NCI-H1436 (cell line): ENCODE measurements at regions not wholly inside any gene's neighbourhood (a gene's known extent, or its start where the extent isn't known, plus 50 kb on each side); places are given as distances from the start of the nearest gene placed in this dataset.
"Not testable (repeated sequence)": the region's sequence is repeated elsewhere in the genome, so short reads cannot be mapped to it uniquely, and the experiment has no call there.

Source experiments
- DNase-seq: peaks from one replicate; lab custom pipeline; 2025; lab: John Stamatoyannopoulos, UW

DNA sequence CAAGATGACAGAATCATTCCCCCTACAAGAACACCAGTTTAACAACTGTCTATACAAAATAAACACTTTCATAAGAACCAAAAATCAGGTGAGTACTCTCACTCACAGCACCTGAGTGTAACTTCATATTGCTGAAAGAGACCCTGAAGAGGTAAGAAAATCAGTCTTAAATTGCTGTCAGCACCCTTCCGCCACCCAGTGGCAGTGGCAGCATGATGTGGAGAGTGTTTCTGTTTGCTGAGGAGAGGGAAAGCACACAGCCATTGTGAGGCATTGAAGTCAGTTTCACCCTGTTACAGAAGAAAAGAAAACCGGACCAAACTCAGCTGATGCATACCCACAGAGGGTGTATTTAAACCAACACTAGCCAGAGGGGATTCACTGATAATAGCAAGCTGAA, 1240.8 kb upstream of the CRIM1 start:
- no peak for DNase-seq

DNA sequence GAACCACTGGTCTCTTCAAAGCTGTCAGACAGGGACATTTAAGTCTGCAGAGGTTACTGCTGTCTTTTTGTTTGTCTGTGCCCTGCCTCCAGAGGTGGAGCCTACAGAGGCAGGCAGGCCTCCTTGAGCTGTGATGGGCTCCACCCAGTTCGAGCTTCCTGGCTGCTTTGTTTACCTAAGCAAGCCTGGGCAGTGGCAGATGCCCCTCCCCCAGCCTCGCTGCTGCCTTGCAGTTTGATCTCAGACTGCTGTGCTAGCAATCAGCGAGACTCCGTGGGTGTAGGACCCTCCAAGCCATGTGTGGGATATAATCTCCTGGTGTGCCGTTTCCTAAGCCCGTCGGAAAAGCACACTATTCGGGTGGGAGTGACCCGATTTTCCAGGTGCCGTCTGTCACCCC, 1243.2 kb upstream of the CRIM1 start:
- DNase-seq, result not testable (repeated sequence)

DNA sequence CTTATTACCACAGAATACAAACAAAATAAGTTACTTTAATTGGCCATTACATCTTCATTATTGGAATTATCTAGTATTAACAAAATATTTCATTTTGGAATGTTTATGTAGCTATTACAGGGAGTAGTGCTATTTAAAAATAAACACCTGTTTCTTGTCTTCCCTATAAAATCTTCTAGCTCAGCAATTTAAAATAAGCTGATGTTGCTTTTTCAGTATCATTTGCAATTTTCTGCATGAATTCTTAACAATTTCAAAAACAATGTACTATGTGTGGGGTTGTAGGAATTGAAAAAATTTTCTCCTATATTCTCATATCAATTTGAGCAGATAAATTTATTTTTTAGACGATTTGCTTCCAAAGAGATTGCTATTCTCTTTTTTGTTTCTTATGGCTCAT, 1251.3 kb upstream of the CRIM1 start:
- DNase-seq, result no peak

DNA sequence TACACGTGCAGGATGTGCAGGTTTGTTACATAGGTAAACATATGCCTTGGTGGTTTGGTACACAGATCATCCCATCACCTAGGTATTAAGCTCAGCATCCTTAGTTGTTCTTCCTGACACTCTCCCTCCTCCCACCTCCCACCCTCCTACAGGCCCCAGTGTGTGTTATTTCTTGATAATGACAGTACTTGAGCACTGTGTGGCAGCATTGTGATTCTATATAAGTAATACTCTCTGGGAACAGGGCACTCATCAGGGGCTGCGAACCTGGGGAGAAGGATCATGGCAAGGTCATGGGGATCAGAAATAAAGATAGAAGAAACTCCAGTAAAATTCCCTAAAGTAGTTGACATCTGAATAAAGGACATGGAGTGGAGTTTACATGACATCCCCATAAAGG, 1256.2 kb upstream of the CRIM1 start:
- no peak for DNase-seq

DNA sequence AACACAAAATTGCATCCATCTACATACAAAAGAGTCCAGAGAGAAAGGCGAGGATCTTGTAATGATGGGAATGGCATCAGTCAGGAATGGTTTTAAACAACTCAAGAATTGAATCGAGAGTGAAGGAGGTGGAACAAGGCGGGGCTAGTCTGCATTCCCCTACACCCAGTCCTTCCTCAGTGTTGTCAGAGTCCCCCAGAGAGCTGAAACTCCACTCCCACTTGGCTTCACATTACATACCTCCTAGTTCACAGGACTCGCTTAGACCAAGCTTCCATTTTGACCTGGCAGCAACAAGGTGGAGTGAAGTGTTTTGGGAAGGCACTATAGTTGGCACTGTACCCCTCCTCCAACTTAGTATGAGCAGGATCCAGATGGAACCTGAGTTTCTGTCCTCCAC, 1273.5 kb upstream of the CRIM1 start:
- no peak for DNase-seq

DNA sequence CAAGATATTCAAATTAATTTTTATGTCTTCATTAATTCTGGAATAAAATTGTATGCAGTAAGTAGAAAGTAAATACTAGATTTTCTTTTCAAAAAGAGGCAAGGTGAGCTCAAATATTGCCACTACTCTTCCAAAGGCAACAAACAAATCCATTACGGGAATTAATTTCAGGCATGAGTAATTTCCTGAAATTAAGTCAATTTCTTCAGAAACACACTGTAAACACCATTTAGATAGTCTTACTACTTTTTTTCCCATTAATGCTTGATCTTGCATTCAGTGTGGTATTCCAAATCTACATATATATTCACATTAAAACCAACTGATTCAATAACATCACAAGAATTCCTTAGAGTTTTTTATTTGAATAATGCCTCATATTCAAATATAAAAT, 1274.0 kb upstream of the CRIM1 start:
- no peak for DNase-seq

DNA sequence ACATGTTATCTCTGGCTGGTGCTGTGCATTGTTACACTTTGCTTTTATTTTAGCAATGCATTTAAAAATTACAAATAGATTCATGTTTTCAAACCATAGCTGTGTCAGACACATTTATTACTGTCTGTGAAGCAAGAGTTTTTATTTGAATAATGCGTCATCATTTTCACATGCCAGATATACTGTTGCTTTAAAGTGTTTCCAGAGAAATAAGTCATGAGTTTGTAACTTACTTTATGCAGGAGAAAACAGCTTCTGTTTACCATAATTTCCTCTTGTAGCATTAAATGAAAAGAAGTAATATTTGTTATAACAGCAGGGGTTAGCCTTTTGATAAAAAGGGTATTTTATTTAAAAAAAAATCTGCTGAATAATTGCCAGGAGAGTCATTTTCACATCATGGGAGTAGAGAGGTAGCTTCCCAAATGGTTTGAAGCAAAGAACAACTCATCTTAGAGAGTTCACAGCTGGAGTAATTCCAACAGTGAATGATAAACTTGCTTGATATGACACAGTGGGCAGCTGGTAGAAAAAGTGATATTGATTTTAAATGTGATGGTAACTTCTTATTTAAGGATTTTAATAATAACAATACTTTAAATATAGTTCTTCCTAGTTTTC, 1274.5 kb upstream of the CRIM1 start:
- DNase-seq, result no peak

DNA sequence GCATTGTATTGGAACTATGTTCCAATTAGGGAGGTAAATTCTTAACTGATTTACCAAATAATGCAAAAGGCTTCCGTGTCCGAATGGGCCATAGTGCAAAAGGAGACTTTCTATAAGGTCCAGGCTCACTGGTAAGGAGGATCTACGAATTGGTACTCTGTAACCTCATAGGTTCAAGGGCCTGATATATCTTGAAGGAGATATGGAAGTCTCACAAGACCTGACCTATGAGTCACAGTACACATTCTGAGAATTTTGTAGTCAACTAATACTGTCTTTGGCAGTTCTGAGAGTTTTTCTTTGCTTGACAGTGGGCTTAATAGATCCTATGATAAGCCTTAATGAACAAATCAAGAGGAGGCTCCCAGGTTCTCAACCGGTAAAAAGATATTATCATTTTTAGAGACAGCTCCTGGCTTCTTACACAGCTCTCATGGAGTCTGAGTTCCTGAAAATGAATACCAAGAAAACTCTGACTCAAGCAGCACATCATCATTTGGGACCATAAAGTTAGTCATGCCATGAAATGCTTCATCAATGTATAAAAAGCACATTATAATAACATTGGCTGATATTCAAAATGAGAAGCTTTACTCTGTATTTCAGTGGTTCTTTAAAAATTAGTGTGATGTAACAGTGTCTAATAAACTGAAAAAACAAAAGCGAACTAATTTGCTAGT, 1275.2 kb upstream of the CRIM1 start:
- no peak for DNase-seq

DNA sequence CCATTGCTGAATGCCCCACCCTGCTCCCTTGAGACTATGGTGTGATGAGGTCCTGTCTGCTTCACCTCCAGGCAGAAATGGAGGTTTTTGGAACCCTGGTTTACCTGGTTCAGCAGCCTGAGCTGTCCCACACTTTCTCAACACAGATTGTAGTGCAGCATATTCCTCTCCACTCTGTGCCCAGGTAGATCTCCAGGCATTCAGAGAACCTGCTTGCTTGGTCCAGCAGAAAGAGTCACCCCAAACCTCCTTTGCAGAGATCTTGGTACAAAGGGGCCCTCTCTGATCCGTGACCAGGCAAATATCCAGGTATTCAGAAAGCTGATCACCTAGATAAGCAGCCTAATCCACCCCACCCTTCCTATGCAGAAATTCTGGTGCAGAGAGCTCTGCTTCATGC, 1288.2 kb upstream of the CRIM1 start:
- no peak for DNase-seq

DNA sequence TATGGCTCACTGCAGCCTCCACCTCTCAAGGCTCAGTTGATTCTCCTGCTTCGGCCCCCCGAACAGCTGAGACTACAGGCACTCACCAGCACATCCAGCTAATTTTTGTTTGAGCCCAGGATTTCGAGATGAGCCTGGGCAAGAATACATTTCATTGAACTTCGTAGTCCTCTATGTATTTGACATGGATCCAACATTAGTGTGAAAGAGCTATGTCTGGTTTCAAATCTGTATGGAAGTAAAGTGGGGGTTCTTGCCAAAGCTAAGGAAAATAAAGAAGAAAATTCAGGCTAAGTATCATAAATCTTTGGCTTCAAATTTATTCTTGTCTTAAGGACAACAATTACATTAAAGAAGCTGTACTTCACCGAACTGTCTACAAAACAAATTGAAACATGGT, 1291.7 kb upstream of the CRIM1 start:
- DNase-seq, result no peak

DNA sequence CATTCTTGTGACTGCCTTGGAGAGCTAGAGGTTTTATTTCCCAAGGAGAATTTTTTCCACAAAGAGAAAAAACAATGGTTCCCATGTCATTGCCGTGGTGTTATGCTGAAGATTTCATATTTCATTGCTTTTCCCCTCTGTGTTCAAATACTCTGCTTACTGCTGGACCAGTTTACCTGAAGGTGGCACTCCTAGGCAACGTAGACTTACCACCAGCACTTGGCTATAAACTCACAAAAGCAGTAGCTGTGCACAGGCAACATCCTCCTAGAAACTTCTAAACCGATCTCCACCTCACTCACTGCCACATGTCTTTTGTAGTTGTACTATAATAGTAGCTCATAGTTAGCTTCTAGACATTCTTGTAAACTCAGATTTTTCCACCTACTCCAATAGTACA, 1319.7 kb upstream of the CRIM1 start:
- DNase-seq, result no peak

DNA sequence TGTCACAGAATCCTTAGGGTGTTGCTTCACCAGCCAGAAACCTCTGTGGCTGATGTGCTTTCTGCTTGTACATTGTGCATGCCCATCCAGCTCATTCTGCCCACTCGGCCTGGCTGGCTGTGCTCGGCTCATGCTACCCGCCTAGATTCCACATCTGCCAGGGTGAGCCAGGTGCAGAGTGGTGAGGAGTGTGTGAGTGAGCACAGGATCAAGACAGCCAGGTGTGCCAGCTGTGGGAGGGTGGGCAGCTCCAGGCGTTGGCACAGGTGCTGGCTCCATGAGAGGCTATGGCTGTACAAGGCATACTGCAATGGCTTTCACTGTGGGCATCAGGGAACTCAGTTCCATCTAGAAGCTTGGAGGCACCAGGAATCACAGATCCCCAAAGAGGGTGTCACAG, 1321.8 kb upstream of the CRIM1 start:
- DNase-seq, result no peak

DNA sequence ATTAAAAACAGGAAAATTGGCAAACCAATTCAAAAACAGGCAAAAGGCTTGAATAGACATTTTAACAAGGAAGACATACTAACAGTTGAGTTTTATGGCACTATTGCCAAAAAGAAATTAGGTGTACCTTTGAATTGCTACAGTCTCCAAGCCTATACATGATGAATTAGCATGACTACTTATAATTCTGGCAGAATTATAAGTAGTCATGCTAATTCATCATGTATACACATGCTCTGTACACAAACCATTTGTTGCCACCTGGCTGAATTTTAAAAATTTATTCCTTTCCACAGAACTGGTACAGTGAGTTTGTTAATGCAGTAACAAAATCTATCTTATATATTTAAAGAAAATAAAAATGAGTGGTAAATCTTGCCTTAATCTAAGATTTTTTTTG, 1332.0 kb upstream of the CRIM1 start:
- DNase-seq, result no peak

DNA sequence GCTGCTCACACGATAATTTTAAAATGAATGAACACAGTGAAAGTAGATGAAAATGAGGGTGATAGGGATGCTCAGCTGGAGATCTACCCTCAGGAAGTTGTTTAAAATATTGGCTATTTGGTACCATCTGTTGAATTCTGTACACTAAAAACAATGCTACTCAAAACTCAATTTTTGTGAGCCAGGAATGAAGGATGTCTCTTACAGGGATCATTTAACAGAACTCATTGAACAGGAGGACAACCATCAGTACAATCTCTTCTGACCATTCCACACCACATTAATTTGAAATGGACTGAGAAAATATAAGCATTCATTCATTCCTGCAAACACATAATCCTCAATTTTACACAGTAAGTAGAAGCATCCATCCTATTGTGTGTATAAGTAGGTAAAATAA, 1355.1 kb upstream of the CRIM1 start:
- DNase-seq, result no peak

DNA sequence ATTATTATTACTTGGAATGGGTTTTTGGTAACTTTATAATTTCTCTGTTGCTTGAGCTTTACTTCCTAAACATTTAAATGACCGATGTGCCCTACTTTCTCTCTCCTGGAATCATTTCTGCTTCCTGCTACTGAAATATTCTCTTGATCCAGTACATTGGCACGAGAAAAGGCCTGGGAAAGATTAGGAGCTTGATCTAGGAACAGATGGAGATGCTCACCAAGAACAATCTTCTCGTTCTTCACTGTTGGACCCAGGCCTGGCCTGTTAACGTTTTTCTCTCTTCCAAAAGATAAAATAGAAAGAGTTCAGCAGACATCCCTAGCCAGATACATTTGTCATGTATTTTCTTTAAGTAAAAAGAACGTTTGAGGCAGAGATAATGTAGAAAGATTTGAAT, 1356.8 kb upstream of the CRIM1 start:
- DNase-seq, result no peak

DNA sequence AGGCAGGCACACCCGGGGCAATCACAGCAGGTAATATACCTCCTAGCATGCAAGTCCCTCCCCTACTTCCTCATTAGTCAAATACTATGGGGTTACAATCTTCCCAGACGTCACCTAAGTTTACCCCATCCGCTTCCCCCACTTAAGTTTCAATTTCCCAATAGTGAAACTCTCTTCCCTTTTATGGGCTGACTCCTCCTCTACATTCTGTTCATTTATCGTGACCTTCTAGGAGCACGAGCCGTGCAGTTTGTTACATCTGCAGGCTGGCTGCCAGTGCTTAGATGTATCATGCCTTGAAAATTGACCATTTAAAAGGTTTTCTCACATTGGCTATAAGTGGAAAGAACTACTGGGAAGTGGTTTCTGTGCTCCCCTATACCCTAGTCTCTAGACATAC, 1357.8 kb upstream of the CRIM1 start:
- DNase-seq, result no peak

DNA sequence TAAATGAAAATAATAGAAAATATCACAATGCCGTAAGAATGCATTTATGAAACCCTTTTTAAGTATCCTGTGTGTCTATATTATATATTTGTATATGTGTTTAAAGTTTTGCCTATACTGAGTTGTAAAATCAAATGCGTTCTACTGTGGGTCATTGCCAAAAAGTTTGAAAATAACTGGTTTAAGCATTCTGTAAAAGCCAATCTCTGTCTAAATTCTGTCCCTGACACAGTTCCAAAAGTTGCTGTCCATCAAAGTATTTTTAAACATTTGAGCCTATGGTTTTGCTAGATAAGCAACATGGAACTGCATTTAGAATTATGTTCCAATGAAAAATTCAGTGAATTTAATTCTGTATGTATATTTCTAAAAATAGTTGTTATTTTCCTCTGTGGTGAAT, 1360.4 kb upstream of the CRIM1 start:
- DNase-seq, result no peak

DNA sequence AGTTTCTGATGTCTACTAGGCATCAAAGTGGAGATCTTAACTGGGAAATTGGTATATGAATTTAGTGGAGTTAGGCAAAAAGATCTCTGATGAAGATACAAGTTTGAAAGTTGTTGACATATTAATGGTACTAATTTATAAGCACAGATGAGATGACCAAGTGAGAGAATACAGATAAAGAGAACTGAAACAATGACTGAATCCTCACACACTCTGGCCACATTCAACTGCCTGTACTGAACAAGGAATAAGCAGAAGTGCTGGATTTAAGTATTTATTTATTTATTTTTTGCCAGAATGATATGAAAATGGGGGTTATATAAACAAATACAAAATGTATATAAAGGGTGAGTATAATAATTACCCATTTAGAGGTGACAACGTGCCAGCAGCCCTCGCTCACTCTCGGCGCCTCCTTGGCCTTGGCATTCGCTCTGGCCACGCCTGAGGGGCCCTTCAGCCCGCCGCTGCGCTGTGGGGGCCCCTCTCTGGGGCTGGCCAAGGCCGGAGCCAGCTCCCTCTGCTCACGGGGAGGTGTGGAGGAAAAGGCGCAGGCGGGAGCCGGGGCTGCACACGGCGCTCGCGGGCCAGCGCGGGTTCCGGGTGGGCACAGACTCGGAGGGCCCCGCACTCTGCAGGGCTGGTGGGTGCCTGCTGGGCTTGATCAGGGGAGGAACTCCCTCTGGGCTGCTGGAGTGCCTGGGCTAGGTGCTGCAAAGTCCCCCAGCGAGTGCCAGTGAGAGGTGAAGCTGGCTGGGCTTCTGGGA, 1363.9 kb upstream of the CRIM1 start:
- DNase-seq, result no peak

DNA sequence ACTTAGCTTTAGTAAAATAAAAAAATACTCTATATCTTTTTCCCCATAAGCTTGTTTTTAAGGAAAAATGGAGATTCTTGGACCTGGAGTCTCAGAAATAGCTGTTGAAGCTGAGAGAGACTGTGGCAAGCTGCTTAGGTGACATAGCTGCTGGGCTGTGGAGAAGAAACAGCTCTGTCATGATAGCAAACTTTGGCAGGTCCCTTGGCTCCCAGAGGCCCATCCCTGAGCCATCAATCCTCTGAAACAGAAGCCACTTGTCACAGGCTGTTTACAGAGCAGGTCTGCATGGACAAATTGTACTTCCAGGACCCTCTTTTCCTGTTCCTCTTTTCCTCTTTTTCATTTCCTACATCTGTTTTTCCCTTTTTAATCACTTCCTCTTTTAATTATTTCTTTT, 1370.1 kb upstream of the CRIM1 start:
- no peak for DNase-seq

DNA sequence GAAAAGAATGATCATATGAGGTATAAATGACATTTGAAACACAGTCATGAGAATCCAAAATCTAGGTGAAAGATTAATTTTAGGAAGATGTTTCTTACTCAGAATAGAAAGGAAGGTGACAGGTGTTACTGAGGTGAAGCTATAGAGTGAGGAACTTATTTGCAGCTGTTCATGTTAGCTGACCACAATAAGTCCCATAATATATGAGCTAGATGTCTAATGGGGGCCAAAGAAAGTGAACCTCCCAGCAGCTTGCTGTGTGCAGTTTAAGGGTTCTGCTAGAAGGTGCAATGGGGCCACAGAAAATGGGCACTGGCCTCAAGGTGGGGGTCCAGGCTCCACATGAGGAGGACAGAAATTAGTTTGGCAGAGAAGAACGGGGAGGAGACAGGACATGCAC, 1374.9 kb upstream of the CRIM1 start:
- no peak for DNase-seq

DNA sequence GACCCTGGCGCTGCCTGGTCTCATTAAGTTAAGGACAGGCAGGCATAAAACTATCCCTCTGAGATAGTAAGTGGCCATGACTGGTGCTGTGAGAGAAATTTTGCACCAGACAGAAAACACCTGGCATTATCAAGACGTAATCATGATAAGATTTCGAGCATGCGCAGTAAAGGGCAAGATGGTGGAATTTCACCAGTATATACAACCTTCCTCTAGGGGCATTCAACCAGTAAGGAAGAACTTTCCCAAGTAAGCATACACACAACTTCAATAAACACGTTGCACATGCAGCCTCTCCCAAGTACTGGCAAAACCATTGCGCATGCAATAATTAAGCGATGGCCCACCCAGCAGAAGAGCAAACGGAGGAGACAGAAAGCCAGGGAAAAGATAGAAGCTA, 1376.4 kb upstream of the CRIM1 start:
- no peak for DNase-seq

DNA sequence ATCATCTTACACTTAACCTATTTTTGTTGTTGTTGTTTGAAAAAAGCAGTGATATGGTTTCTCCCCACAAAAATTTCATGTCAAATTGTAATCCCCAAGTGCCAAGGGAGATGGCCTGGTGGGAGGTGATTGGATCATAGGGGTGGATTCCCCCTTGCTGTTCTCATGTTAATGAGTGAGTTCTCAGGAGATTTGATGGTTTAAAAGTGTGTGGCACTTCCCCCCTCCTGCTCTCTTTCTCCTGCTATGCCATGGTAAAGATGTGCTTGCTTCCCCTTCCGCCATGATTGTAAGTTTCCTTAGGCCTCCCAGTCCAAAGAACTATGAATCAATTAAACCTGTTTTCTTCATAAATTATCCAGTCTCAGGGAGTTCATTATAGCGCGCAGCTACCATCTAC, 1362.7 kb upstream of the FAM98A start:
- DNase-seq, result no peak

DNA sequence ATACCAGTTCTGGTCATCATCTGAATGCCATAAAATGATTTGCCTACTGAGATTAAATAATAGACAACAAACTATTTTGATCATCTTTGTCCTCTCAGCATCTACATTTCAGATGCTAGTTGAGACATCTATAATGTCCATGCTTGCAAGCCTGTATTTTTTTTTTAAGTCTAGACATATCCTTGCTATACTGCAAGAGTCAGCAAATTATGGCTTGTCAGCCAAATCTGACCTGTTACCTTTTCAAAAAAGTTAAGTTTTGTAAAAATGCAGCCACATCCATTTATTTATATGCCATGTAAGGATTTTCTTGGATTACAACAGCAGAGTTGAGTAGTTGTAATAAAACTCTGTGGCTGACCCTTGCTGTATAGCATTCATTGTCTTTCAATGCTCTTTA, 1355.7 kb upstream of the FAM98A start:
- no peak for DNase-seq

DNA sequence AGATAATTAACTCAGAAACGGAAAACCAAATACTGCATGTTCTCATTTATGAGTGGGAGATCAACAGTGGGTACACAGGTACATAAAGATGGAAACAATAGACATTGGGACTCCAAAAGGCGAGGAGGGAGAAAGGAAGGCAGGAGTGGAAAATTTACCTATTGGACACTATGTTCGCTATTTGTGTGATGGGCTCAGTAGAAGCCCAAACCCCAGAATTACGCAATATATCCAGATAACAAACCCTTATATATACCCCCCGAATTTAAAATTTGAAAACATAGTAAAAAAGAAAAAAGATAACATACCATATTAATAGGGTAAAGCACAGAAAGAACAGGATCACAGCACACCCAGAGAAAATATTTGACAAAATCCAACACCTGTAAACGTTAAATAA, 1351.7 kb upstream of the FAM98A start:
- DNase-seq, result no peak
